ENCODE measurements at regions not wholly inside any gene's neighbourhood (a gene's known extent, or its start where the extent isn't known, plus 50 kb on each side); places are given as distances from the start of the nearest gene placed in this dataset.

DNA sequence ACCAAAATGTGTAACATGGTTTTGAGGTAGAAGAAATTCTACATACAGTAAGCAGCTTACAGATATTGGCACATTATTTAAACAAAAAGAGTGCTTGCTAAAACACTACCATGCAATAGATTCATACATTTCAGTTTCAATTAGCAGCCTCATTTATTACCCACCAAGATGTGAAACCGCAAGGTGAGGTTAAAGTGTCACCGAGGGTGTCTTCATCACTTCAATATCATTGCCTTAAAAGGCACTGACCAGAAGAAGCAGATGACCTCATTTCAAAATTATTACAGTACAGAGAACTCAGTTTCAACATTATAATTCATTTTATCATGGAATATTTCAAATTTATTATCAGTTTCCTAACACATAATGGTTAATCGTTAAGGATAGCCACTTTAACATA is 302.2 kb downstream of the ISL1 start:
- Histone ChIP-seq H3K9me3 (replicated peaks; ENCODE audit: insufficient read depth, low read length) (no peaks in the 10 kb centered on the region), H3K79me2 (ENCODE audit: low read length) (no peaks in the 10 kb centered on the region), H3K4me2 (ENCODE audit: low read depth, low read length) (no peak overlapping the region), H3K9me2 (replicated peaks; ENCODE audit: insufficient read depth, low read length) (no peaks in the 10 kb centered on the region), H3K36me3 (replicated peaks; ENCODE audit: insufficient read depth, low read length) (no peaks in the 10 kb centered on the region), H2AFZ (ENCODE audit: low read length) (no peak overlapping the region), H3K4me1 (ENCODE audit: low read length) (no peaks in the 10 kb centered on the region), H3K9ac (ENCODE audit: low read length) (no peak overlapping the region), H3K4me3 (ENCODE audit: low read length) (no peak overlapping the region), H3K27me3 (replicated peaks; ENCODE audit: insufficient read depth, low read length) (no peaks in the 10 kb centered on the region), H4K20me1 (ENCODE audit: insufficient read depth, low read length) (no peaks in the 10 kb centered on the region), H3F3A (ENCODE audit: insufficient read depth, low read length) (no peaks in the 10 kb centered on the region), H3K27ac (ENCODE audit: low read length) (no peak overlapping the region)
- peak; percentile 21 for DNase-seq
- TF ChIP-seq EZH2 (optimal IDR thresholded peaks at IDR 0.05; ENCODE audit: low read depth, low read length), result no peak
- no peak for TF ChIP-seq EZH2phosphoT487 (IDR thresholded peaks at IDR 0.05; ENCODE audit: low read length)
- TF ChIP-seq, protein P1, sequence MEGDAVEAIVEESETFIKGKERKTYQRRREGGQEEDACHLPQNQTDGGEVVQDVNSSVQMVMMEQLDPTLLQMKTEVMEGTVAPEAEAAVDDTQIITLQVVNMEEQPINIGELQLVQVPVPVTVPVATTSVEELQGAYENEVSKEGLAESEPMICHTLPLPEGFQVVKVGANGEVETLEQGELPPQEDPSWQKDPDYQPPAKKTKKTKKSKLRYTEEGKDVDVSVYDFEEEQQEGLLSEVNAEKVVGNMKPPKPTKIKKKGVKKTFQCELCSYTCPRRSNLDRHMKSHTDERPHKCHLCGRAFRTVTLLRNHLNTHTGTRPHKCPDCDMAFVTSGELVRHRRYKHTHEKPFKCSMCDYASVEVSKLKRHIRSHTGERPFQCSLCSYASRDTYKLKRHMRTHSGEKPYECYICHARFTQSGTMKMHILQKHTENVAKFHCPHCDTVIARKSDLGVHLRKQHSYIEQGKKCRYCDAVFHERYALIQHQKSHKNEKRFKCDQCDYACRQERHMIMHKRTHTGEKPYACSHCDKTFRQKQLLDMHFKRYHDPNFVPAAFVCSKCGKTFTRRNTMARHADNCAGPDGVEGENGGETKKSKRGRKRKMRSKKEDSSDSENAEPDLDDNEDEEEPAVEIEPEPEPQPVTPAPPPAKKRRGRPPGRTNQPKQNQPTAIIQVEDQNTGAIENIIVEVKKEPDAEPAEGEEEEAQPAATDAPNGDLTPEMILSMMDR (IDR thresholded peaks at IDR 0.05; ENCODE audit: low read length), result no peak

- Histone ChIP-seq H3K27ac (ENCODE audit: low read length) (no peak overlapping the region), H3K79me2 (ENCODE audit: low read length) (no peaks in the 10 kb centered on the region), H3K9ac (ENCODE audit: low read length) (no peak overlapping the region), H3K36me3 (replicated peaks; ENCODE audit: insufficient read depth, low read length) (no peaks in the 10 kb centered on the region), H3K27me3 (replicated peaks; ENCODE audit: insufficient read depth, low read length) (no peaks in the 10 kb centered on the region), H3K4me1 (ENCODE audit: low read length) (no peaks in the 10 kb centered on the region), H3F3A (ENCODE audit: insufficient read depth, low read length) (no peaks in the 10 kb centered on the region), H3K4me2 (ENCODE audit: low read depth, low read length) (no peak overlapping the region), H4K20me1 (ENCODE audit: insufficient read depth, low read length) (no peaks in the 10 kb centered on the region), H3K9me3 (replicated peaks; ENCODE audit: insufficient read depth, low read length) (no peaks in the 10 kb centered on the region), H3K9me2 (replicated peaks; ENCODE audit: insufficient read depth, low read length) (no peaks in the 10 kb centered on the region), H2AFZ (ENCODE audit: low read length) (no peak overlapping the region), H3K4me3 (ENCODE audit: low read length) (no peak overlapping the region)
- DNase-seq, result no peak
- TF ChIP-seq EZH2phosphoT487 (IDR thresholded peaks at IDR 0.05; ENCODE audit: low read length) (no peak), EZH2 (optimal IDR thresholded peaks at IDR 0.05; ENCODE audit: low read depth, low read length) (no peak)
- TF ChIP-seq, protein P1 (IDR thresholded peaks at IDR 0.05; ENCODE audit: low read length), result no peak
Observed at GRCh38 chr5:51686622-51687021, 303.4 kb downstream of the ISL1 start.

DNA sequence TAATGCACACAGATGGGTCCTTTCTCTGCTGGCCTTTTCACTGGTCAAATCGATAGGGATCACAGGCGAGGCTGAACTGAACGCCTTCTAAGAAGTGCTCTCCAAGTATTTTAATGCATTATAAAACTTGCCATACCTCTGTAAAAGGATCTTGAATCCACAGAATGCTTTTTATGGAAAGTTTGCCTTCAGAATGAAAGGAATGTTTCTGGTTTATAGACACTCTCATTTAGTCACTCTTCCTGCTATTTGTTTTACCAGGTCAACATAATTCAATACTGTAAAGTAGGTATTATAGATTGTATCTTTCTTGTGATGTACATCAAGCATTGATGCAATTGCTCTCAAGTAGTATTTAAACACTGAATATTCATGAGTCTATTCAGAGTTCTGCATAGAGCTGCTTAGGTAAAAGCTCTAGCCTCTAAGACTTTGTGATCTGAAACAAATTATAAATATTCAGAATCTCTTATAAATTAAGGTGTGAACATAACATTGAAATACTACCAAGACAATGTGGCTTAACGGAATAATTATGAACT is 308.4 kb downstream of the ISL1 start:
- Histone ChIP-seq H4K20me1 (ENCODE audit: insufficient read depth, low read length) (no peaks in the 10 kb centered on the region), H3K9ac (ENCODE audit: low read length) (no peak overlapping the region), H3K4me1 (ENCODE audit: low read length) (no peaks in the 10 kb centered on the region), H2AFZ (ENCODE audit: low read length) (no peak overlapping the region), H3K36me3 (replicated peaks; ENCODE audit: insufficient read depth, low read length) (no peaks in the 10 kb centered on the region), H3K4me2 (ENCODE audit: low read depth, low read length) (no peak overlapping the region), H3K9me3 (replicated peaks; ENCODE audit: insufficient read depth, low read length) (no peaks in the 10 kb centered on the region), H3K27ac (ENCODE audit: low read length) (no peak overlapping the region), H3K79me2 (ENCODE audit: low read length) (no peaks in the 10 kb centered on the region), H3K4me3 (ENCODE audit: low read length) (no peak overlapping the region), H3F3A (ENCODE audit: insufficient read depth, low read length) (no peaks in the 10 kb centered on the region), H3K9me2 (replicated peaks; ENCODE audit: insufficient read depth, low read length) (no peaks in the 10 kb centered on the region), H3K27me3 (replicated peaks; ENCODE audit: insufficient read depth, low read length) (no peaks in the 10 kb centered on the region)
- TF ChIP-seq, protein P1 (IDR thresholded peaks at IDR 0.05; ENCODE audit: low read length), result no peak
- TF ChIP-seq EZH2phosphoT487 (IDR thresholded peaks at IDR 0.05; ENCODE audit: low read length) (no peak), EZH2 (optimal IDR thresholded peaks at IDR 0.05; ENCODE audit: low read depth, low read length) (no peak)
- DNase-seq, result no peak
